ENCODE measurements at regions not wholly inside any gene's neighbourhood (a gene's known extent, or its start where the extent isn't known, plus 50 kb on each side); places are given as distances from the start of the nearest gene placed in this dataset.
"Not testable (repeated sequence)": the region's sequence is repeated elsewhere in the genome, so short reads cannot be mapped to it uniquely, and the experiment has no call there.

DNA sequence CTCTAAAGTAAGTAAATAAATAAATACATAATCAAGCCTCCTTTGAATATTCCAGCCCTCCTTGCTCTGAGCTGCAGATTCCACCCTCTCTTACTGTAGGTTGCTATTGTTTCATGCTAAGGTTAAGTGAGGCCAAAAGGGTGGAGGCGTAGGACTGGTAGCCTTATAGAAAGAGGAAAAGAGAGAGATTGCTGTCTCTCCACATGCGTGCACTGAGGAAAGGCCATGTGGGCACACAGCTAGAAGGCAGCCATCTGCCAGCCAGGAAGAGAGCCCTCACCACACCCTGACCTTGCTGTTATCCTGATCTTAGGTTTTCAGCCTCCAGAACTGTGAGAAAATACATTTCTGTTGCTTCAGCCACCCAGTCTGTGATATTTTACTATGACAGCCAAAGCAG lies 52.0 kb upstream of the GPCPD1 start:
- Mint-ChIP-seq H3K27me3 (ENCODE audit: low read depth) (no peaks in the 10 kb centered on the region; the same call in 1 of the 2 replicates), H3K4me1 (no peaks in the 10 kb centered on the region), H3K9me3 (no peaks in the 10 kb centered on the region), H3K36me3 (ENCODE audit: insufficient read depth in 1 of 3, low read depth in 3 of 3) (no peaks in the 10 kb centered on the region; a peak in 1 of 7 replicates), H3K27ac (no peak overlapping the region), H3K4me3 (no peak overlapping the region)
- Histone ChIP-seq H4K20me1 (ENCODE audit: control insufficient read depth, insufficient read depth, insufficient read length) (no peaks in the 10 kb centered on the region), H2BK20ac (ENCODE audit: low read depth, low read length, poor library complexity, severe bottlenecking) (no peak overlapping the region), H3T11ph (ENCODE audit: low read length) (no peak overlapping the region), H3K9ac (ENCODE audit: extremely low read depth, insufficient read length, low read length) (no peak overlapping the region), H4K5ac (ENCODE audit: insufficient read length, low read depth, low read length) (no peak overlapping the region), H3K4me2 (ENCODE audit: insufficient read depth, insufficient read length, low read length) (no peak overlapping the region), H2BK12ac (ENCODE audit: insufficient read length, low read depth, low read length) (no peak overlapping the region), H4K8ac (replicated peaks; ENCODE audit: insufficient read length, low read depth, low read length) (no peak overlapping the region), H2BK5ac (ENCODE audit: insufficient read length, low read length) (no peak overlapping the region), H3K18ac (ENCODE audit: insufficient read length, low read depth, low read length) (no peak overlapping the region), H3K79me1 (ENCODE audit: insufficient read depth, low read depth, low read length, poor library complexity, severe bottlenecking) (no peaks in the 10 kb centered on the region), H3K56ac (ENCODE audit: insufficient read length, low read depth, low read length) (no peak overlapping the region), H2BK120ac (ENCODE audit: low read depth, low read length, poor library complexity, severe bottlenecking) (no peak overlapping the region), H2AFZ (ENCODE audit: low read length) (no peak overlapping the region), H3K14ac (ENCODE audit: insufficient read depth, low read length) (no peak overlapping the region), H3K27ac (ENCODE audit: insufficient read length, low read depth, low read length) (no peak overlapping the region), H3K4ac (ENCODE audit: low read depth, low read length) (no peak overlapping the region), H3K23me2 (ENCODE audit: insufficient read length, low read depth, low read length, poor library complexity, severe bottlenecking) (no peaks in the 10 kb centered on the region), H3K4me1 (ENCODE audit: insufficient read depth, low read length) (no peaks in the 10 kb centered on the region), H2BK15ac (ENCODE audit: low read depth, low read length) (no peak overlapping the region), H4K91ac (ENCODE audit: insufficient read length, low read depth, low read length) (no peak overlapping the region), H3K9me3 (ENCODE audit: control insufficient read depth, low read depth, low read length) (no peaks in the 10 kb centered on the region), H2AK5ac (ENCODE audit: insufficient read length, low read length) (no peak overlapping the region), H3K27me3 (ENCODE audit: insufficient read depth, low read length) (no peaks in the 10 kb centered on the region), H3K79me2 (ENCODE audit: insufficient read depth, low read length) (no peaks in the 10 kb centered on the region), H3K23ac (ENCODE audit: insufficient read length, low read depth, low read length) (no peak overlapping the region)
- TF ChIP-seq, protein P1, sequence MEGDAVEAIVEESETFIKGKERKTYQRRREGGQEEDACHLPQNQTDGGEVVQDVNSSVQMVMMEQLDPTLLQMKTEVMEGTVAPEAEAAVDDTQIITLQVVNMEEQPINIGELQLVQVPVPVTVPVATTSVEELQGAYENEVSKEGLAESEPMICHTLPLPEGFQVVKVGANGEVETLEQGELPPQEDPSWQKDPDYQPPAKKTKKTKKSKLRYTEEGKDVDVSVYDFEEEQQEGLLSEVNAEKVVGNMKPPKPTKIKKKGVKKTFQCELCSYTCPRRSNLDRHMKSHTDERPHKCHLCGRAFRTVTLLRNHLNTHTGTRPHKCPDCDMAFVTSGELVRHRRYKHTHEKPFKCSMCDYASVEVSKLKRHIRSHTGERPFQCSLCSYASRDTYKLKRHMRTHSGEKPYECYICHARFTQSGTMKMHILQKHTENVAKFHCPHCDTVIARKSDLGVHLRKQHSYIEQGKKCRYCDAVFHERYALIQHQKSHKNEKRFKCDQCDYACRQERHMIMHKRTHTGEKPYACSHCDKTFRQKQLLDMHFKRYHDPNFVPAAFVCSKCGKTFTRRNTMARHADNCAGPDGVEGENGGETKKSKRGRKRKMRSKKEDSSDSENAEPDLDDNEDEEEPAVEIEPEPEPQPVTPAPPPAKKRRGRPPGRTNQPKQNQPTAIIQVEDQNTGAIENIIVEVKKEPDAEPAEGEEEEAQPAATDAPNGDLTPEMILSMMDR (conservative IDR thresholded peaks at IDR 0.05), result no peak
- DNase-seq, result no peak
- no CpG with 5 or more reads among the region's 2 CpGs for WGBS (ENCODE audit: extremely low coverage, insufficient read length, low lambda C conversion rate)

DNA sequence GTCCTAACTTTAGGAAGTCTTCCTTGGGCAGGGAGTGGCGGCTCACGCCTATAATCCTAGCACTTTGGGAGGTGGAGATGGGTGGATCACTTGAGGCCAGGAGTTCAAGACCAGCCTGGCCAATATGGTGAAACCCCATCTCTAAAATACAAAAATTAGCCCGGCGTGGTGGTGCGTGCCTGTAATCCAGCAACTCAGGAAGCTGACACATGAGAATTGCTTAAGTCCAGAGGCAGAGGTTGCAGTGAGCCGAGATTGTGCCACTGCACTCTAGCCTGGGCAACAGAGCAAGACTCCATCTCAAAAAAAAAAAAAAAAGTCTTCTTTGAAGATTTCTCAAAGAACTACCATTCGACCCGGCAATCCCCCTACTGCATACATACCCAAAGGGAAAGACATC lies 50.0 kb upstream of the GPCPD1 start:
- H2BK120ac ChIP-seq (ENCODE audit: low read depth, low read length, poor library complexity, severe bottlenecking); H3K9me3 Mint-ChIP-seq; H3K23me2 ChIP-seq (ENCODE audit: insufficient read length, low read depth, low read length, poor library complexity, severe bottlenecking); H3K27me3 Mint-ChIP-seq (ENCODE audit: low read depth); H3K18ac ChIP-seq (ENCODE audit: insufficient read length, low read depth, low read length); H3K14ac ChIP-seq (ENCODE audit: insufficient read depth, low read length); H3K9ac ChIP-seq (ENCODE audit: extremely low read depth, insufficient read length, low read length); H3K23ac ChIP-seq (ENCODE audit: insufficient read length, low read depth, low read length); H2BK15ac ChIP-seq (ENCODE audit: low read depth, low read length); H3K56ac ChIP-seq (ENCODE audit: insufficient read length, low read depth, low read length); H3K36me3 Mint-ChIP-seq (ENCODE audit: insufficient read depth in 1 of 3, low read depth in 3 of 3); H3K4me1 ChIP-seq (ENCODE audit: insufficient read depth, low read length); H4K5ac ChIP-seq (ENCODE audit: insufficient read length, low read depth, low read length); H2BK20ac ChIP-seq (ENCODE audit: low read depth, low read length, poor library complexity, severe bottlenecking); H3K4me3 Mint-ChIP-seq; H2BK12ac ChIP-seq (ENCODE audit: insufficient read length, low read depth, low read length); H3K4me1 Mint-ChIP-seq; H3T11ph ChIP-seq (ENCODE audit: low read length); H4K8ac ChIP-seq (replicated peaks; ENCODE audit: insufficient read length, low read depth, low read length); H3K79me2 ChIP-seq (ENCODE audit: insufficient read depth, low read length); H3K27me3 ChIP-seq (ENCODE audit: insufficient read depth, low read length); H3K4ac ChIP-seq (ENCODE audit: low read depth, low read length); H2AK5ac ChIP-seq (ENCODE audit: insufficient read length, low read length); H4K20me1 ChIP-seq (ENCODE audit: control insufficient read depth, insufficient read depth, insufficient read length); H3K4me2 ChIP-seq (ENCODE audit: insufficient read depth, insufficient read length, low read length); H4K91ac ChIP-seq (ENCODE audit: insufficient read length, low read depth, low read length); H3K27ac ChIP-seq (ENCODE audit: insufficient read length, low read depth, low read length); H3K27ac Mint-ChIP-seq; H2AFZ ChIP-seq (ENCODE audit: low read length); DNase-seq; H2BK5ac ChIP-seq (ENCODE audit: insufficient read length, low read length); H3K9me3 ChIP-seq (ENCODE audit: control insufficient read depth, low read depth, low read length); H3K79me1 ChIP-seq (ENCODE audit: insufficient read depth, low read depth, low read length, poor library complexity, severe bottlenecking): not testable (repeated sequence)
- no CpG with 5 or more reads among the region's 8 CpGs for WGBS (ENCODE audit: extremely low coverage, insufficient read length, low lambda C conversion rate)

All from H9 (cell line).